ENCODE measurements at regions not wholly inside any gene's neighbourhood (a gene's known extent, or its start where the extent isn't known, plus 50 kb on each side); places are given as distances from the start of the nearest gene placed in this dataset.

- TF ChIP-seq CTCF (conservative IDR thresholded peaks at IDR 0.05) (no peak), EZH2 (IDR thresholded peaks at IDR 0.05; ENCODE audit: low read depth) (no peak)
Observed at GRCh38 chr1:104646233-104646632, 896.5 kb downstream of the AMY1C start.

Measured in PC-9 (cell line).